Dendritic cell treated with granulocyte-macrophage colony-stimulating factor and Interleukin-4, amounts not matched to agents 40 ng/mL and 50 ng/mL, for 4 days (primary cell): ENCODE measurements at regions not wholly inside any gene's neighbourhood (a gene's known extent, or its start where the extent isn't known, plus 50 kb on each side); places are given as distances from the start of the nearest gene placed in this dataset.
"Not testable (repeated sequence)": the region's sequence is repeated elsewhere in the genome, so short reads cannot be mapped to it uniquely, and the experiment has no call there.

Experiments
- H3K27ac Mint-ChIP-seq: one replicate; pipeline ENCODE4 v1.8.0; 2022; ENCODE audit warnings: mild to moderate bottlenecking, mixed read lengths
- H3K27me3 Mint-ChIP-seq: one replicate; pipeline ENCODE4 v1.8.0; 2022; ENCODE audit warnings: mild to moderate bottlenecking, mixed read lengths
- H3K36me3 Mint-ChIP-seq: one replicate; pipeline ENCODE4 v1.8.0; 2022; ENCODE audit warnings: low read depth, mixed read lengths
- H3K4me1 Mint-ChIP-seq: one replicate; pipeline ENCODE4 v1.8.0; 2022; ENCODE audit warnings: low read depth, mixed read lengths
- H3K4me3 Mint-ChIP-seq: one replicate; pipeline ENCODE4 v1.8.0; 2022; ENCODE audit warnings: mild to moderate bottlenecking, moderate library complexity, mixed read lengths
- H3K9me3 Mint-ChIP-seq: one replicate; pipeline ENCODE4 v1.8.0; 2022; ENCODE audit warnings: mixed read lengths
- intact Hi-C: fragments of 100-400 bp; cut with micrococcal nuclease; formaldehyde crosslinking; loops from one replicate; pipeline ENCODE4 v1.15.0; 2022

- no peaks in the 10 kb centered on the region for H3K36me3 Mint-ChIP-seq
- intact Hi-C loops = no loop called here
- no peaks in the 10 kb centered on the region for H3K4me1 Mint-ChIP-seq
- H3K27ac Mint-ChIP-seq = no peak overlapping the region
- H3K4me3 Mint-ChIP-seq = no peak overlapping the region
- peaks cover 7% of the 10 kb centered on the region for H3K9me3 Mint-ChIP-seq
- no peaks in the 10 kb centered on the region for H3K27me3 Mint-ChIP-seq
These were observed 887.4 kb upstream of the B3GALT2 start for GRCh38 chr1:194073833-194074232.

- Mint-ChIP-seq H3K27ac (no peak overlapping the region), H3K4me3 (no peak overlapping the region), H3K4me1 (no peaks in the 10 kb centered on the region), H3K9me3 (peaks cover under 1% of the 10 kb centered on the region), H3K36me3 (no peaks in the 10 kb centered on the region), H3K27me3 (no peaks in the 10 kb centered on the region)
- intact Hi-C loops = no loop called here
These were observed 884.8 kb upstream of the B3GALT2 start for GRCh38 chr1:194071205-194071604.

- intact Hi-C loops = no loop called here
- Mint-ChIP-seq H3K9me3 (peaks cover 6% of the 10 kb centered on the region), H3K27me3 (no peaks in the 10 kb centered on the region), H3K4me3 (no peak overlapping the region), H3K27ac (no peak overlapping the region), H3K4me1 (no peaks in the 10 kb centered on the region), H3K36me3 (no peaks in the 10 kb centered on the region)
These were observed 883.4 kb upstream of the B3GALT2 start for GRCh38 chr1:194069831-194070218.

- intact Hi-C loops = no loop called here
- H3K4me1 Mint-ChIP-seq = no peaks in the 10 kb centered on the region
- H3K36me3 Mint-ChIP-seq = no peaks in the 10 kb centered on the region
- no peak overlapping the region for H3K4me3 Mint-ChIP-seq
- H3K9me3 Mint-ChIP-seq = peaks cover 6% of the 10 kb centered on the region
- no peaks in the 10 kb centered on the region for H3K27me3 Mint-ChIP-seq
- H3K27ac Mint-ChIP-seq = no peak overlapping the region
These were observed 882.9 kb upstream of the B3GALT2 start for GRCh38 chr1:194069168-194069830.

GRCh38 chr1:194068446-194069167 is 882.2 kb upstream of the B3GALT2 start:
- Mint-ChIP-seq H3K4me3 (no peak overlapping the region), H3K36me3 (no peaks in the 10 kb centered on the region), H3K27ac (no peak overlapping the region), H3K9me3 (peaks cover 6% of the 10 kb centered on the region), H3K27me3 (no peaks in the 10 kb centered on the region), H3K4me1 (no peaks in the 10 kb centered on the region)
- intact Hi-C loops = no loop called here

- Mint-ChIP-seq H3K4me1 (no peaks in the 10 kb centered on the region), H3K9me3 (peaks cover 6% of the 10 kb centered on the region), H3K27me3 (no peaks in the 10 kb centered on the region), H3K36me3 (no peaks in the 10 kb centered on the region), H3K4me3 (no peak overlapping the region), H3K27ac (no peak overlapping the region)
- intact Hi-C loops = no loop called here
These were observed 881.4 kb upstream of the B3GALT2 start for GRCh38 chr1:194067772-194068171.

- Mint-ChIP-seq H3K27me3 (no peaks in the 10 kb centered on the region), H3K9me3 (peaks cover 13% of the 10 kb centered on the region), H3K27ac (no peak overlapping the region), H3K36me3 (no peaks in the 10 kb centered on the region), H3K4me3 (no peak overlapping the region), H3K4me1 (no peaks in the 10 kb centered on the region)
- intact Hi-C loops = no loop called here
These were observed 876.5 kb upstream of the B3GALT2 start for GRCh38 chr1:194062962-194063361.

GRCh38 chr1:194062526-194062925 is 876.1 kb upstream of the B3GALT2 start:
- H3K27ac Mint-ChIP-seq = no peak overlapping the region
- H3K9me3 Mint-ChIP-seq = peaks cover 16% of the 10 kb centered on the region
- no peak overlapping the region for H3K4me3 Mint-ChIP-seq
- H3K36me3 Mint-ChIP-seq = no peaks in the 10 kb centered on the region
- no peaks in the 10 kb centered on the region for H3K4me1 Mint-ChIP-seq
- H3K27me3 Mint-ChIP-seq = no peaks in the 10 kb centered on the region
- intact Hi-C loops = no loop called here

GRCh38 chr1:194060481-194060880 is 874.1 kb upstream of the B3GALT2 start:
- H3K9me3 Mint-ChIP-seq = peaks cover 11% of the 10 kb centered on the region
- no peaks in the 10 kb centered on the region for H3K27me3 Mint-ChIP-seq
- H3K27ac Mint-ChIP-seq = no peak overlapping the region
- H3K36me3 Mint-ChIP-seq = no peaks in the 10 kb centered on the region
- no peaks in the 10 kb centered on the region for H3K4me1 Mint-ChIP-seq
- no peak overlapping the region for H3K4me3 Mint-ChIP-seq
- intact Hi-C loops = no loop called here

GRCh38 chr1:194058268-194058667 is 871.9 kb upstream of the B3GALT2 start:
- H3K27ac Mint-ChIP-seq, intact Hi-C loops: not testable (repeated sequence)

GRCh38 chr1:194056169-194056568 is 869.8 kb upstream of the B3GALT2 start:
- H3K27ac Mint-ChIP-seq = no peak overlapping the region
- intact Hi-C loops = no loop called here

More at GRCh38 chr1:194058268-194058667, 871.9 kb upstream of the B3GALT2 start:
- not testable (repeated sequence) for H3K36me3 Mint-ChIP-seq, H3K4me3 Mint-ChIP-seq, H3K4me1 Mint-ChIP-seq, H3K27me3 Mint-ChIP-seq
- peaks cover 11% of the 10 kb centered on the region for H3K9me3 Mint-ChIP-seq

GRCh38 chr1:194055536-194055935 is 869.1 kb upstream of the B3GALT2 start:
- intact Hi-C loops = no loop called here
- H3K4me1 Mint-ChIP-seq = no peaks in the 10 kb centered on the region
- H3K36me3 Mint-ChIP-seq = no peaks in the 10 kb centered on the region
- no peak overlapping the region for H3K27ac Mint-ChIP-seq
- H3K27me3 Mint-ChIP-seq = no peaks in the 10 kb centered on the region
- peaks cover 11% of the 10 kb centered on the region for H3K9me3 Mint-ChIP-seq
- no peak overlapping the region for H3K4me3 Mint-ChIP-seq

More at GRCh38 chr1:194056169-194056568, 869.8 kb upstream of the B3GALT2 start:
- H3K27me3 Mint-ChIP-seq = no peaks in the 10 kb centered on the region
- H3K36me3 Mint-ChIP-seq = no peaks in the 10 kb centered on the region
- H3K4me1 Mint-ChIP-seq = no peaks in the 10 kb centered on the region
- H3K4me3 Mint-ChIP-seq = no peak overlapping the region
- peaks cover 11% of the 10 kb centered on the region for H3K9me3 Mint-ChIP-seq

GRCh38 chr1:194052514-194053338 is 866.3 kb upstream of the B3GALT2 start:
- Mint-ChIP-seq H3K27ac (no peak overlapping the region), H3K4me3 (no peak overlapping the region), H3K9me3 (peaks cover 1% of the 10 kb centered on the region), H3K36me3 (no peaks in the 10 kb centered on the region), H3K4me1 (no peaks in the 10 kb centered on the region), H3K27me3 (no peaks in the 10 kb centered on the region)
- intact Hi-C loops = no loop called here

GRCh38 chr1:194047921-194048320 is 861.5 kb upstream of the B3GALT2 start:
- H3K36me3 Mint-ChIP-seq = no peaks in the 10 kb centered on the region
- intact Hi-C loops = no loop called here
- no peaks in the 10 kb centered on the region for H3K4me1 Mint-ChIP-seq
- H3K4me3 Mint-ChIP-seq = no peak overlapping the region
- no peaks in the 10 kb centered on the region for H3K27me3 Mint-ChIP-seq
- no peak overlapping the region for H3K27ac Mint-ChIP-seq
- no peaks in the 10 kb centered on the region for H3K9me3 Mint-ChIP-seq
